Fibroblast of mammary gland (primary cell): ENCODE measurements at regions not wholly inside any gene's neighbourhood (a gene's known extent, or its start where the extent isn't known, plus 50 kb on each side); places are given as distances from the start of the nearest gene placed in this dataset.

Source experiments
- DNase-seq: peaks from one replicate; pipeline ENCODE4 v3.0.0-alpha.2; 2010; ENCODE audit warnings: low read depth
- H3K4me3 ChIP-seq: 2 replicates; pipeline ENCODE4 v1.5.1; 2011; ENCODE audit warnings: low read depth, mild to moderate bottlenecking, low read length, moderate library complexity; ENCODE audit not compliant: control insufficient read depth
- TF ChIP-seq, protein P1 (sequence below): conservative IDR thresholded peaks from 2 replicates; pipeline ENCODE4 v1.5.1; 2011; ENCODE audit warnings: low read depth, low read length, inconsistent platforms; ENCODE audit not compliant: control insufficient read depth, insufficient read depth

DNA sequence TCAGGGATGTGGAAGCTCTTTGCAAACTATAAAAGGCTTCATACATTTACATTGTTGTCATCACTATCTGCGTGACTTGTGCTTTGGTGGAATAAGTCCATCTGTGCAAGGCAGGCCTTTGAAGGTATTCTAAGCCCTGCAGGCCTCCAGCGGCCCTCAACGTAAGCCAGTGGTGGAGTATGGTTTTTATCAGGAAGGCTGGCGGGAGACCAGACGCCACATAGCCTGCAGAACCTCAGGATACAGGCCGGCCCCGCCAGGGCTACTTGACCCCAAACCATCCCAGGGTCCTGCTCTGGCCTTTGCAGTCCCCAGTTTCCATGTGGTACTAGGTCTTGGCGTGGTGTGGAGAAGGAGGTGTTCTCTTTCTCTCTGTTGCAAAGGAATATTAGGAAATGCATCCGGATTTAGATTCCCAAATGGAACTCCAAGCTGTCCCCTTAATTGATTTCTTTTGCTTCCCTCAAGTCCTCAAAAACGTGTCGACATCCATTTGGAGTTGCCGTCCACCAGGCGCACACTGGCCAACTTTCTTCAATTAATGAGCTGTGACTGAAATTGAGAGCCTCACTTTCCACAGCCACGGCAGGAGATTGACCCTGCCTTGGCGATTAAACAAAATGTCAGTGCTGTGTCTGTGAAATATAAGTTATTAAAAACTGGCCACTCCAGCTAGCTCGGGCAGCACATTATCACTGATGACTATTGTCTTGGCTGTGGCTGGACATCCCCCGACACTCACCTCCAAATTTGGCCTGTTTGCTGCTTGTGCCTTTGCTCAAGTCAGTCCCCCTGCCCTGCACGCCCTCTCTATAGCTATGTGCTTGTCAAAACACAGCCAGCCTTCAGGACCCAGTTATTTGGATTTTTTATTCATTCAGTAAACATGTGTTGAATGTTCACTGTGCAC is 239.8 kb upstream of the TLE3 start:
- no peak for DNase-seq
- TF ChIP-seq, protein P1, sequence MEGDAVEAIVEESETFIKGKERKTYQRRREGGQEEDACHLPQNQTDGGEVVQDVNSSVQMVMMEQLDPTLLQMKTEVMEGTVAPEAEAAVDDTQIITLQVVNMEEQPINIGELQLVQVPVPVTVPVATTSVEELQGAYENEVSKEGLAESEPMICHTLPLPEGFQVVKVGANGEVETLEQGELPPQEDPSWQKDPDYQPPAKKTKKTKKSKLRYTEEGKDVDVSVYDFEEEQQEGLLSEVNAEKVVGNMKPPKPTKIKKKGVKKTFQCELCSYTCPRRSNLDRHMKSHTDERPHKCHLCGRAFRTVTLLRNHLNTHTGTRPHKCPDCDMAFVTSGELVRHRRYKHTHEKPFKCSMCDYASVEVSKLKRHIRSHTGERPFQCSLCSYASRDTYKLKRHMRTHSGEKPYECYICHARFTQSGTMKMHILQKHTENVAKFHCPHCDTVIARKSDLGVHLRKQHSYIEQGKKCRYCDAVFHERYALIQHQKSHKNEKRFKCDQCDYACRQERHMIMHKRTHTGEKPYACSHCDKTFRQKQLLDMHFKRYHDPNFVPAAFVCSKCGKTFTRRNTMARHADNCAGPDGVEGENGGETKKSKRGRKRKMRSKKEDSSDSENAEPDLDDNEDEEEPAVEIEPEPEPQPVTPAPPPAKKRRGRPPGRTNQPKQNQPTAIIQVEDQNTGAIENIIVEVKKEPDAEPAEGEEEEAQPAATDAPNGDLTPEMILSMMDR: no peak
- no peak overlapping the region for H3K4me3 ChIP-seq

DNA sequence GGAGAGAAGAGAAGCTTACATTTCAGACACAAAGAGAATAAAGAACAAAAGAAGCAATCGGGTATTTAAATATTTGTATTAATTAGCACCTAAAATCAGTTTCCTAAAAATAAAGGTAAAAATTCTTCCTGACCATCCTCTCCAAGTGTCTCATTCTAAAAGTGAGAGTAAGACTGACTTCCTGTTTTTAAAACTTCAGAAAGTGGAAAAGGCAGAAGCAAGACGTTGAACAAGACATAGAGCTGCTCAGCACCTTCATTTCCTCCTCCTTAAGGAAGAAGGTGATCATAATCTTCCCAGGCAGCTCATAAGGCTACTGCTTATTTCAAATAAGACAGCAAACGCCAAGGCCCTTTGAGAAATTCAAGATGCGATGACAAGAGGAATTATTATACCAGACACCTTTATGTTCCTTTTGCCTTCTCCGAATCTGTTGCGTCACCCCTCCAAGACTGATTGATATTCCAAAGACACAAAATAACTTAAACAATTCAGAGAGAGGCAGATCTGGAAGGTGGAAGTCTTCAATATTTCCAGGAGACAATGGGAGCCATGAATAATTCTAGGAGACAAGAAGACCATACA is 238.8 kb upstream of the TLE3 start:
- H3K4me3 ChIP-seq: no peak overlapping the region
- DNase-seq: no peak

GRCh38 chr15:70334286-70334685 is 236.6 kb upstream of the TLE3 start:
- no peak overlapping the region for H3K4me3 ChIP-seq
- TF ChIP-seq, protein P1: no peak
- DNase-seq: no peak

More for the DNA sequence above, 238.8 kb upstream of the TLE3 start:
- TF ChIP-seq, protein P1: no peak

DNA sequence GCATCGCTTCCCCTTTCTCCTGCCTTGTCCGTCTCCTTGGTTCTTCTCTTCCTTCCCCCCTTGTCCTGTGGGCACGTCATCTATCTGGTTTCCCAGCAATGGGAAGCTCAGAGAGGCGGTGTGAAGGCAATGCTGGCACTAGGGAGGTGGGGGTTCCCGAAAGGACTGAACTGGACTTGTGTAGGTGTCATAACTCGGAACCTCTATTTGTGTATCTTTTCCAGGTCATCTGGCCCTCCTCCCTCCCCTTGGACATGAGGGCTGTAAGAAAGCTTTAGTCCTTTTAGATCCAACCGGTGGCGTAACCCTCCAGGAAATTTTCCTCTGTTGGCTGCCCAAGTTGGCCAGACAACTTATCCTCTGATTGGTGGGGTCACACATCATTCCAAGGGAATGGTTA is 231.5 kb upstream of the TLE3 start:
- TF ChIP-seq, protein P1: no peak
- no peak for DNase-seq
- no peak overlapping the region for H3K4me3 ChIP-seq

GRCh38 chr15:70328679-70329115 is 231.0 kb upstream of the TLE3 start:
- H3K4me3 ChIP-seq: no peak overlapping the region
- TF ChIP-seq, protein P1: no peak
- DNase-seq: no peak

- no peak overlapping the region for H3K4me3 ChIP-seq
- TF ChIP-seq, protein P1: no peak
- peak; percentile 84 for DNase-seq
Observed at GRCh38 chr15:70327856-70328678, 230.3 kb upstream of the TLE3 start.
